Loucy (cell line): ENCODE measurements at regions not wholly inside any gene's neighbourhood (a gene's known extent, or its start where the extent isn't known, plus 50 kb on each side); places are given as distances from the start of the nearest gene placed in this dataset.
A peak's percentile ranks its signal among the peaks of the same experiment; 100 is the strongest.

Source experiments
- H2AFZ ChIP-seq: fragments of 200-600 bp; sonication (generic); 2 replicates; pipeline ENCODE4 v1.6.0; 2016; ENCODE audit warnings: antibody characterized with exemption, mild to moderate bottlenecking, low read length, moderate library complexity
- H3F3A ChIP-seq: fragments of 200-600 bp; 2 replicates; pipeline ENCODE4 v1.6.0; 2016; ENCODE audit warnings: antibody characterized with exemption, low read depth, mild to moderate bottlenecking
- H3K27me3 ChIP-seq: fragments of 200-600 bp; sonication (generic); 2 replicates; pipeline ENCODE4 v1.6.1; 2014; ENCODE audit warnings: low read length, mild to moderate bottlenecking; ENCODE audit not compliant: insufficient read depth, poor library complexity, severe bottlenecking
- H3K36me3 ChIP-seq: fragments of 200-600 bp; sonication (generic); 2 replicates; pipeline ENCODE4 v1.6.1; 2016; ENCODE audit warnings: low read length; ENCODE audit not compliant: insufficient read depth
- H3K4me1 ChIP-seq: fragments of 200-600 bp; sonication (generic); 2 replicates; pipeline ENCODE4 v1.5.1; 2014; ENCODE audit warnings: low read length, mild to moderate bottlenecking; ENCODE audit not compliant: insufficient read depth, poor library complexity, severe bottlenecking
- H3K4me2 ChIP-seq: fragments of 200-600 bp; sonication (generic); 2 replicates; pipeline ENCODE4 v1.6.0; 2014; ENCODE audit warnings: antibody characterized with exemption, low read length, low read depth, mild to moderate bottlenecking; ENCODE audit not compliant: poor library complexity, severe bottlenecking
- H3K4me3 ChIP-seq: fragments of 200-600 bp; sonication (generic); 2 replicates; pipeline ENCODE4 v1.5.1; 2014; ENCODE audit warnings: low read length, mild to moderate bottlenecking, mixed read lengths; ENCODE audit not compliant: poor library complexity, severe bottlenecking
- H3K79me2 ChIP-seq: fragments of 200-600 bp; sonication (generic); 2 replicates; pipeline ENCODE4 v1.6.1; 2014; ENCODE audit warnings: low read length; ENCODE audit not compliant: insufficient read depth
- H3K9ac ChIP-seq: fragments of 200-600 bp; sonication (generic); 2 replicates; pipeline ENCODE4 v1.6.0; 2014; ENCODE audit warnings: mild to moderate bottlenecking, low read depth, low read length, moderate library complexity; ENCODE audit not compliant: poor library complexity, severe bottlenecking
- H3K9me2 ChIP-seq: fragments of 200-600 bp; sonication (generic); replicated peaks from 2 replicates; pipeline ENCODE4 v1.6.1; 2016; ENCODE audit warnings: low read depth, low read length, mixed read lengths
- H3K9me3 ChIP-seq: fragments of 200-600 bp; sonication (generic); 2 replicates; pipeline ENCODE4 v1.6.1; 2014; ENCODE audit warnings: mild to moderate bottlenecking, antibody characterized with exemption, low read length, low read depth; ENCODE audit not compliant: insufficient read depth
- H4K20me1 ChIP-seq: fragments of 200-600 bp; sonication (generic); 2 replicates; pipeline ENCODE4 v1.6.0; 2014; ENCODE audit warnings: antibody characterized with exemption, low read length, mild to moderate bottlenecking; ENCODE audit not compliant: insufficient read depth, poor library complexity, severe bottlenecking
- EZH2phosphoT487 ChIP-seq: fragments of 200-600 bp; IDR thresholded peaks from 2 replicates; pipeline ENCODE4 v1.6.1; 2018; ENCODE audit warnings: antibody characterized with exemption, mild to moderate bottlenecking, moderate library complexity, borderline replicate concordance
- TF ChIP-seq, protein P1 (sequence below): fragments of 200-600 bp; sonication (generic); conservative IDR thresholded peaks from 2 replicates; pipeline ENCODE4 v1.5.1; 2014; ENCODE audit warnings: mild to moderate bottlenecking, antibody characterized with exemption, low read length

DNA sequence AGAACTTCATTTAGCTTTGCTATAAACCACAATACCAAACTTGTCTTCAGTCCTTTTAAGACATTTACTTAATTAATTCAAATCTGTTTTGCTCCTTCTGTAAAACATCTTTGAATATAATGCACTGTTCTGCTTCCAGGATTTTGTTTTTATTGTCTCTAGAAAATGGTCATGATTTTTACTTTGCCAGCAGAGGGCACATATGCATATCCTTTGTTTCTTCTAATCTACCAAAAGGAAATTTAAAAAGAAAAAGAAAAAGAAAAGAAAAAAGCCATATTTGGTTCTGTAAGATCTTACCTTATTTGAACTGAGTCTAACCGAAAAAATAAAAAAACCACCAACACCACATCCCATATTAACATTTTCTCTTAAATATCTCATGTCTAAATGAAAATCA lies 101.9 kb upstream of the CCSER1 start:
- H3K4me1 ChIP-seq, result peaks cover 4% of the 10 kb centered on the region
- H3K36me3 ChIP-seq, result no peaks in the 10 kb centered on the region
- H3F3A ChIP-seq, result no peaks in the 10 kb centered on the region
- no peak overlapping the region for H2AFZ ChIP-seq
- H3K4me3 ChIP-seq, result no peak overlapping the region
- no peaks in the 10 kb centered on the region for H3K9me3 ChIP-seq
- no peaks in the 10 kb centered on the region for H4K20me1 ChIP-seq
- no peaks in the 10 kb centered on the region for H3K9me2 ChIP-seq
- no peaks in the 10 kb centered on the region for H3K79me2 ChIP-seq
- no peaks in the 10 kb centered on the region for H3K27me3 ChIP-seq
- no peak overlapping the region for H3K4me2 ChIP-seq
- TF ChIP-seq EZH2phosphoT487, result no peak
- TF ChIP-seq, protein P1, sequence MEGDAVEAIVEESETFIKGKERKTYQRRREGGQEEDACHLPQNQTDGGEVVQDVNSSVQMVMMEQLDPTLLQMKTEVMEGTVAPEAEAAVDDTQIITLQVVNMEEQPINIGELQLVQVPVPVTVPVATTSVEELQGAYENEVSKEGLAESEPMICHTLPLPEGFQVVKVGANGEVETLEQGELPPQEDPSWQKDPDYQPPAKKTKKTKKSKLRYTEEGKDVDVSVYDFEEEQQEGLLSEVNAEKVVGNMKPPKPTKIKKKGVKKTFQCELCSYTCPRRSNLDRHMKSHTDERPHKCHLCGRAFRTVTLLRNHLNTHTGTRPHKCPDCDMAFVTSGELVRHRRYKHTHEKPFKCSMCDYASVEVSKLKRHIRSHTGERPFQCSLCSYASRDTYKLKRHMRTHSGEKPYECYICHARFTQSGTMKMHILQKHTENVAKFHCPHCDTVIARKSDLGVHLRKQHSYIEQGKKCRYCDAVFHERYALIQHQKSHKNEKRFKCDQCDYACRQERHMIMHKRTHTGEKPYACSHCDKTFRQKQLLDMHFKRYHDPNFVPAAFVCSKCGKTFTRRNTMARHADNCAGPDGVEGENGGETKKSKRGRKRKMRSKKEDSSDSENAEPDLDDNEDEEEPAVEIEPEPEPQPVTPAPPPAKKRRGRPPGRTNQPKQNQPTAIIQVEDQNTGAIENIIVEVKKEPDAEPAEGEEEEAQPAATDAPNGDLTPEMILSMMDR, result peak; percentile 64
- H3K9ac ChIP-seq, result no peak overlapping the region

DNA sequence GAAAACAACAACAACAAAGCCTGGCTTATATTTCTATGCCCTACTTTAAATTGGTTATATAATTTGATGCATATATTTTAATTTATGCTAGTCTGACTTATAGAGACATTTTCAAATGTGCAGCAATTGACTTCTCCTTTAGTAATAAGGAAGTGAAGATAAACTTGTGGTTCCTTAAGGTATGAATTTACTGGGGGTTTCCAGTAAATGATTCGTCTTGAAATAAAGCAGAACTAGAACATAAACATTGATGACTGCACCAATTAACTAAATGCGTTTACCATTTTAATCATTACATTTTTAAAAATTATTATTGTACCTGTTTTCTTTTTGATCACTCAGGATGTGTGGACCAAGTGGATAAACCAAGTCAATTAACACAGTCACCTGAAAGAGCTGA lies 99.6 kb upstream of the CCSER1 start:
- H4K20me1 ChIP-seq, result no peaks in the 10 kb centered on the region
- no peak overlapping the region for H3K9ac ChIP-seq
- no peak overlapping the region for H2AFZ ChIP-seq
- H3K79me2 ChIP-seq, result no peaks in the 10 kb centered on the region
- H3K4me3 ChIP-seq, result no peak overlapping the region
- TF ChIP-seq, protein P1, result no peak
- TF ChIP-seq EZH2phosphoT487, result no peak
- no peaks in the 10 kb centered on the region for H3K27me3 ChIP-seq
- no peaks in the 10 kb centered on the region for H3K9me3 ChIP-seq
- no peaks in the 10 kb centered on the region for H3K9me2 ChIP-seq
- no peak overlapping the region for H3K4me2 ChIP-seq
- no peaks in the 10 kb centered on the region for H3K36me3 ChIP-seq
- peaks cover 7% of the 10 kb centered on the region for H3K4me1 ChIP-seq
- H3F3A ChIP-seq, result no peaks in the 10 kb centered on the region

DNA sequence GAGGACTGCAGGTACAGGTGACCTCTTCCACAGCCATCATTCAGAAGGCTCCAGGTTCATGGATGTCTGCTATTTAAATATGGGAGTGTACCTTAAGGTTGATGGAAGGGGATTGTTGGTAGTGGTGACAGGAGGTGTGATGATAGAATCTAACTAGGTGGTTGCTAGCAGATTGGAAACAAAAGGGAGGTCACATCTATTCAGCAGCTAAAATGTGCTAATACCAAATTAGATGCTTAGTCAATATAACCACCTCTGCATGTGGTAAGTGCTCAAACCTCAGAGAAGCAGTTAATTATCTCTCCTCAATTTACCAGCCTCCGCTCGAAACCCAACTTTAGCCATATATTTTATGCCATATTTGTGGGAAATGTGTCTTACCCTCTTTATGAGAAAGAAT lies 98.7 kb upstream of the CCSER1 start:
- Histone ChIP-seq H3K9ac (no peak overlapping the region), H3K36me3 (no peaks in the 10 kb centered on the region), H3K4me3 (no peak overlapping the region), H3K4me2 (no peak overlapping the region), H3K9me2 (no peaks in the 10 kb centered on the region), H3K4me1 (peaks cover 7% of the 10 kb centered on the region), H3F3A (no peaks in the 10 kb centered on the region), H2AFZ (no peak overlapping the region), H3K27me3 (no peaks in the 10 kb centered on the region), H4K20me1 (no peaks in the 10 kb centered on the region), H3K9me3 (no peaks in the 10 kb centered on the region), H3K79me2 (no peaks in the 10 kb centered on the region)
- TF ChIP-seq EZH2phosphoT487, result no peak
- TF ChIP-seq, protein P1, result no peak
